ENCODE measurements at regions not wholly inside any gene's neighbourhood (a gene's known extent, or its start where the extent isn't known, plus 50 kb on each side); places are given as distances from the start of the nearest gene placed in this dataset.

- no peaks in the 10 kb centered on the region for H3K36me3 ChIP-seq
- no peaks in the 10 kb centered on the region for H3K27me3 ChIP-seq (replicated peaks)
- no peak overlapping the region for H3K27ac ChIP-seq
- H3K4me1 ChIP-seq (replicated peaks): no peaks in the 10 kb centered on the region
- DNase-seq (ENCODE audit: low read depth in 1 of 2, low spot score in 2 of 2): no peak
- H3K9me3 ChIP-seq (replicated peaks): peaks cover 9% of the 10 kb centered on the region; the same call in 1 of the 2 replicates
- H3K4me3 ChIP-seq: no peak overlapping the region
Observed at GRCh38 chr5:4419281-4419680, 720.8 kb upstream of the ADAMTS16 start.

GRCh38 chr5:4420177-4420576 is 720.0 kb upstream of the ADAMTS16 start:
- no peak for DNase-seq (ENCODE audit: low read depth in 1 of 2, low spot score in 2 of 2)
- no peaks in the 10 kb centered on the region for H3K4me1 ChIP-seq (replicated peaks)
- H3K27me3 ChIP-seq (replicated peaks): no peaks in the 10 kb centered on the region
- no peaks in the 10 kb centered on the region for H3K36me3 ChIP-seq
- no peak overlapping the region for H3K27ac ChIP-seq
- H3K9me3 ChIP-seq (replicated peaks): peaks cover 9% of the 10 kb centered on the region; the same call in 1 of the 2 replicates
- H3K4me3 ChIP-seq: no peak overlapping the region

GRCh38 chr5:4420681-4421080 is 719.4 kb upstream of the ADAMTS16 start:
- Histone ChIP-seq H3K4me1 (replicated peaks) (no peaks in the 10 kb centered on the region), H3K27ac (no peak overlapping the region), H3K36me3 (no peaks in the 10 kb centered on the region), H3K27me3 (replicated peaks) (no peaks in the 10 kb centered on the region), H3K9me3 (replicated peaks) (peaks cover 9% of the 10 kb centered on the region; the same call in 1 of the 2 replicates), H3K4me3 (no peak overlapping the region)
- DNase-seq (ENCODE audit: low read depth in 1 of 2, low spot score in 2 of 2): no peak

GRCh38 chr5:4422247-4422646 is 717.9 kb upstream of the ADAMTS16 start:
- DNase-seq (ENCODE audit: low read depth in 1 of 2, low spot score in 2 of 2): no peak

GRCh38 chr5:4424895-4425294 is 715.2 kb upstream of the ADAMTS16 start:
- Histone ChIP-seq H3K27ac (no peak overlapping the region), H3K4me3 (no peak overlapping the region), H3K9me3 (replicated peaks) (0 out of 2 replicates have a peak, but pooled peaks cover 4% of the 10 kb centered on the region), H3K27me3 (replicated peaks) (no peaks in the 10 kb centered on the region), H3K4me1 (replicated peaks) (no peaks in the 10 kb centered on the region), H3K36me3 (no peaks in the 10 kb centered on the region)
- DNase-seq (ENCODE audit: low read depth in 1 of 2, low spot score in 2 of 2): no peak

More at GRCh38 chr5:4422247-4422646, 717.9 kb upstream of the ADAMTS16 start:
- Histone ChIP-seq H3K36me3 (no peaks in the 10 kb centered on the region), H3K27ac (no peak overlapping the region), H3K4me3 (no peak overlapping the region), H3K4me1 (replicated peaks) (no peaks in the 10 kb centered on the region), H3K9me3 (replicated peaks) (0 out of 2 replicates have a peak, but pooled peaks cover 4% of the 10 kb centered on the region), H3K27me3 (replicated peaks) (no peaks in the 10 kb centered on the region)

GRCh38 chr5:4440536-4440935 is 699.6 kb upstream of the ADAMTS16 start:
- Histone ChIP-seq H3K36me3 (no peaks in the 10 kb centered on the region), H3K4me3 (no peak overlapping the region), H3K9me3 (replicated peaks) (0 out of 2 replicates have a peak, but pooled peaks cover 3% of the 10 kb centered on the region), H3K27ac (no peak overlapping the region), H3K4me1 (replicated peaks) (no peaks in the 10 kb centered on the region), H3K27me3 (replicated peaks) (no peaks in the 10 kb centered on the region)
- DNase-seq (ENCODE audit: low read depth in 1 of 2, low spot score in 2 of 2): no peak

- Histone ChIP-seq H3K27ac (no peak overlapping the region), H3K9me3 (replicated peaks) (0 out of 2 replicates have a peak, but pooled peaks cover 3% of the 10 kb centered on the region), H3K36me3 (no peaks in the 10 kb centered on the region), H3K4me1 (replicated peaks) (no peaks in the 10 kb centered on the region), H3K4me3 (no peak overlapping the region), H3K27me3 (replicated peaks) (no peaks in the 10 kb centered on the region)
- no peak for DNase-seq (ENCODE audit: low read depth in 1 of 2, low spot score in 2 of 2)
Observed at GRCh38 chr5:4442221-4442620, 697.9 kb upstream of the ADAMTS16 start.

GRCh38 chr5:4447657-4448056 is 692.5 kb upstream of the ADAMTS16 start:
- Histone ChIP-seq H3K4me1 (replicated peaks) (no peaks in the 10 kb centered on the region), H3K27ac (no peak overlapping the region), H3K4me3 (no peak overlapping the region)

GRCh38 chr5:4453655-4454054 is 686.5 kb upstream of the ADAMTS16 start:
- H3K27me3 ChIP-seq (replicated peaks): no peaks in the 10 kb centered on the region
- H3K9me3 ChIP-seq (replicated peaks): no peaks in the 10 kb centered on the region

More at GRCh38 chr5:4447657-4448056, 692.5 kb upstream of the ADAMTS16 start:
- H3K36me3 ChIP-seq: no peaks in the 10 kb centered on the region
- no peak for DNase-seq (ENCODE audit: low read depth in 1 of 2, low spot score in 2 of 2)
- H3K27me3 ChIP-seq (replicated peaks): no peaks in the 10 kb centered on the region
- no peaks in the 10 kb centered on the region for H3K9me3 ChIP-seq (replicated peaks)

GRCh38 chr5:4479426-4479825 is 660.7 kb upstream of the ADAMTS16 start:
- H3K4me1 ChIP-seq (replicated peaks): no peaks in the 10 kb centered on the region
- no peaks in the 10 kb centered on the region for H3K9me3 ChIP-seq (replicated peaks)
- no peaks in the 10 kb centered on the region for H3K36me3 ChIP-seq
- H3K27ac ChIP-seq: no peak overlapping the region
- H3K4me3 ChIP-seq: no peak overlapping the region
- H3K27me3 ChIP-seq (replicated peaks): no peaks in the 10 kb centered on the region
- DNase-seq (ENCODE audit: low read depth in 1 of 2, low spot score in 2 of 2): no peak

More at GRCh38 chr5:4453655-4454054, 686.5 kb upstream of the ADAMTS16 start:
- H3K4me1 ChIP-seq (replicated peaks): no peaks in the 10 kb centered on the region
- H3K4me3 ChIP-seq: no peak overlapping the region
- no peaks in the 10 kb centered on the region for H3K36me3 ChIP-seq
- no peak for DNase-seq (ENCODE audit: low read depth in 1 of 2, low spot score in 2 of 2)
- no peak overlapping the region for H3K27ac ChIP-seq

- no peaks in the 10 kb centered on the region for H3K4me1 ChIP-seq (replicated peaks)
- H3K4me3 ChIP-seq: no peak overlapping the region
- no peak overlapping the region for H3K27ac ChIP-seq
- no peaks in the 10 kb centered on the region for H3K36me3 ChIP-seq
- H3K27me3 ChIP-seq (replicated peaks): no peaks in the 10 kb centered on the region
- no peak for DNase-seq (ENCODE audit: low read depth in 1 of 2, low spot score in 2 of 2)
- H3K9me3 ChIP-seq (replicated peaks): no peaks in the 10 kb centered on the region
Observed at GRCh38 chr5:4480528-4481349, 659.4 kb upstream of the ADAMTS16 start.

- DNase-seq (ENCODE audit: low read depth in 1 of 2, low spot score in 2 of 2): no peak
- no peaks in the 10 kb centered on the region for H3K27me3 ChIP-seq (replicated peaks)
- H3K36me3 ChIP-seq: no peaks in the 10 kb centered on the region
- no peaks in the 10 kb centered on the region for H3K9me3 ChIP-seq (replicated peaks)
- H3K4me1 ChIP-seq (replicated peaks): no peaks in the 10 kb centered on the region
- H3K4me3 ChIP-seq: no peak overlapping the region
- H3K27ac ChIP-seq: no peak overlapping the region
Observed at GRCh38 chr5:4487581-4487980, 652.5 kb upstream of the ADAMTS16 start.

- no peak overlapping the region for H3K4me3 ChIP-seq
- H3K27me3 ChIP-seq (replicated peaks): peaks cover 4% of the 10 kb centered on the region; the same call in 1 of the 2 replicates
- H3K4me1 ChIP-seq (replicated peaks): no peaks in the 10 kb centered on the region
- peak in 1 of 2 experiments; percentile 51 for DNase-seq (ENCODE audit: low read depth in 1 of 2, low spot score in 2 of 2)
- H3K27ac ChIP-seq: no peak overlapping the region
- H3K9me3 ChIP-seq (replicated peaks): no peaks in the 10 kb centered on the region; the same call in 1 of the 2 replicates
- no peaks in the 10 kb centered on the region for H3K36me3 ChIP-seq
Observed at GRCh38 chr5:4511996-4512656, 628.0 kb upstream of the ADAMTS16 start.

GRCh38 chr5:4513381-4513780 is 626.7 kb upstream of the ADAMTS16 start:
- Histone ChIP-seq H3K27ac (no peak overlapping the region), H3K36me3 (no peaks in the 10 kb centered on the region), H3K9me3 (replicated peaks) (no peaks in the 10 kb centered on the region; the same call in 1 of the 2 replicates), H3K4me3 (no peak overlapping the region), H3K27me3 (replicated peaks) (peaks cover 4% of the 10 kb centered on the region; the same call in 1 of the 2 replicates), H3K4me1 (replicated peaks) (no peaks in the 10 kb centered on the region)
- no peak for DNase-seq (ENCODE audit: low read depth in 1 of 2, low spot score in 2 of 2)
